Stimulated activated naive CD8-positive, alpha-beta T cell treated with anti-CD3 and anti-CD28 coated beads, Interleukin-15, amount 100 ng/mL, for 72 hours (primary cell): ENCODE measurements at regions not wholly inside any gene's neighbourhood (a gene's known extent, or its start where the extent isn't known, plus 50 kb on each side); places are given as distances from the start of the nearest gene placed in this dataset.
"Not testable (repeated sequence)": the region's sequence is repeated elsewhere in the genome, so short reads cannot be mapped to it uniquely, and the experiment has no call there.

ENCODE experiments used
- ATAC-seq: fragments of 150-1000 bp; cut with Tn5 transposase; 2 replicates; pipeline ENCODE4 v1.10.0; 2021; ENCODE audit warnings: mild to moderate bottlenecking, moderate library complexity
- DNase-seq, 2 donors: peaks; one replicate each; pipeline ENCODE4 v3.0.0; 2021 to 2022
- H3K27ac Mint-ChIP-seq, 2 donors: one replicate each; pipeline ENCODE4 v1.8.0; 2022; ENCODE audit warnings: mild to moderate bottlenecking in 2 of 2, mixed read lengths in 2 of 2, moderate library complexity in 2 of 2
- H3K27me3 Mint-ChIP-seq: one replicate; pipeline ENCODE4 v1.8.0; 2022; ENCODE audit warnings: mixed read lengths
- H3K4me1 Mint-ChIP-seq: one replicate; pipeline ENCODE4 v1.8.0; 2022; ENCODE audit warnings: mild to moderate bottlenecking, mixed read lengths
- H3K4me3 Mint-ChIP-seq, 2 donors: one replicate each; pipeline ENCODE4 v1.8.0; 2022; ENCODE audit warnings: mild to moderate bottlenecking in 2 of 2, mixed read lengths in 2 of 2, moderate library complexity in 1 of 2
- H3K9me3 Mint-ChIP-seq, 2 donors: one replicate each; pipeline ENCODE4 v1.8.0; 2022; ENCODE audit warnings: mixed read lengths in 2 of 2

DNA sequence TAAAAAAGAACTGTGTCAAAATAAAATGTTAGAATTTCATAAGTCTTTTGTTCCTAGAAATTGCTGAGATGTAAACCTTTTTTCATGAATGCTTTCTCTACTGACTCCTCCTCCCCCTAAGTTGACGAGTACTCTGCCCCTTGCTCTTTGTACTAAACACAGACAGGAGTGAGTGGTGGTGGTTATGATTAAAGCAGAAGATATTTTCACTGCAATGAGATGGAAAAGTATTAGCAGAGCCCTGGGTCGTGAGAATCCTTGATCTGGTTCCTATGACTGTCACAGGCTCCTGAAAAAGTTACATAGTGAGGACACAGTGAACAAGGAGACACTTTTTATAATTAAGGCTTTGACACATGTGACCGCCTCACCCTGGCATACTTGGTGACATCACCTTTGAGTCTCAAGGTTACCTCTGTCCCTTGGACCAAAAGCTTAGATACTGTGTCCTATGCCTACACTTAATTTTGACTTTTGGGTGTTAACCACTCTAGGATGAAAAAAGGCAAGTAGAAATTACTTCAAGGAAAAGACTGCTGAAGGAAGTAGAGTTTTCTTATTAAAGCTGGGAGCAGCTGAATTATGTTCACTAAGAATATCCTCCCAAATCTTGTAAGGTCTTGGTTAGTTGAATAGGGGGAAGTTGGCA, 130.4 kb upstream of the LYSMD4 start:
- ATAC-seq (no peak), DNase-seq (no peak)
- Mint-ChIP-seq H3K9me3 (no peaks in the 10 kb centered on the region), H3K27me3 (no peaks in the 10 kb centered on the region), H3K4me3 (no peak overlapping the region), H3K4me1 (no peaks in the 10 kb centered on the region), H3K27ac (no peak overlapping the region)

DNA sequence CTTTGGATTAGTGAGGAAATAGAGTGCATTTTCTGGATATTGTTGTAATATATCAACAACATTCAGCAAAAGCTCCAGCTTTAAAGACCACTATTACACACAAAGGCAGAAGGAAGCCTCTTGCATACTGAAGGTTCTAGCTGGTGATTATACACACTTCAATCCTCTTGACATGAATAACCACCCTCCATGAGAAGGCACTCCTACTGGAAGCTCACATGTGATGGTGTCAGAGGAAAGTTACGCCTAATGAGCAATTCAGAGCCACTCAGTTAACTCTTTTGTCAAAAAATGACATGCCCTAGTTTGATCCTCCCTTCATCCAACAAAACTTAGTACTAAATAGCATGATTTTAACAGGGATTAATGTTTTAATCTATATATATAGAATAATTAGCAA, 124.6 kb upstream of the LYSMD4 start:
- no peak for ATAC-seq
- no peak for DNase-seq
- Mint-ChIP-seq H3K4me3 (no peak overlapping the region), H3K27ac (no peak overlapping the region), H3K27me3 (no peaks in the 10 kb centered on the region), H3K4me1 (no peaks in the 10 kb centered on the region), H3K9me3 (no peaks in the 10 kb centered on the region)

DNA sequence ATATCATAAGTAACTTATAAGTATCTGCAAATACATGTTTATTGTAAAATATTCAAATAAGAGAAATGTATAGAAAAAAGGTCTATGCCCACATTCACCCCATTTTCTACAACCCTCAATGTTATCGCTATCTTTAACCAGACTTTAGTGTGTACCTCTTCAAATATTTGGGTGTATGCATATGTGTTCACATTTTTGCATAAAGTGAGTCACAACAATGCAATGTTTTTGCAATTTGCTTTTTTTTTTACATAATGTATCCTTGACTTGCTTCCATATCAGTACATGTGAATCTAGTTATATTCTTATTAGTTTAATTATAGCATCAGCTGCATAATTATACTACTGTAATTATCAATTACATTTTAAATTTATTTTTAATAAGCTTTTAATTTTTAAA, 117.3 kb upstream of the LYSMD4 start:
- H3K9me3 Mint-ChIP-seq: peaks cover 5 to 7% of the 10 kb centered on the region in 2 donors
- peaks cover 23% of the 10 kb centered on the region for H3K4me1 Mint-ChIP-seq
- H3K4me3 Mint-ChIP-seq: no peak overlapping the region
- no peak for ATAC-seq
- DNase-seq: no peak
- no peak overlapping the region for H3K27ac Mint-ChIP-seq
- no peaks in the 10 kb centered on the region for H3K27me3 Mint-ChIP-seq

DNA sequence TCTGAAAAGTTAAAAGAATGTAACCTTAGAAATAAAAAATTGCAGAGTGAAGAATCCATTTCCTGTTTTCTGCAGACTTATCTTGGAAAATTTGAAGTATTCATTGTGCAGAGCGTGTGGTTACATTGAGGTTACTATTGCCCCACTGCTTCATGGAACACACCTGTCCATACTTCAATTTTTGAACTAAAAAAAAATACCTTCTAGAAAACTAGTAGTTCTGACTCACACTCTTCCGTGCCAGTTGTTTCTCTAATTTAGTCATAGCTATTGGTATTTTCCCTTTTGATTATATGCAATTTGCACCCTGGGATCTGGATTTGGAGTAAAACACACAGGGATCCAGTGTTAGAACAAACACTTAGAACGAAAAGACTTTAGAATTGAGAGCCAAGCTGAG, 111.8 kb upstream of the LYSMD4 start:
- peaks cover 68% of the 10 kb centered on the region for H3K4me1 Mint-ChIP-seq
- ATAC-seq (peak; percentile 96), DNase-seq (peak; percentile 12 to 34)
- H3K4me3 Mint-ChIP-seq: peak overlapping the region; percentile 56 to 61
- H3K27me3 Mint-ChIP-seq: no peaks in the 10 kb centered on the region
- H3K9me3 Mint-ChIP-seq: peaks cover 7 to 8% of the 10 kb centered on the region in 2 donors
- peak overlapping the region; percentile 73 to 84 for H3K27ac Mint-ChIP-seq

- Mint-ChIP-seq H3K27me3 (no peaks in the 10 kb centered on the region), H3K9me3 (peaks cover 7 to 13% of the 10 kb centered on the region in 2 donors), H3K27ac (peak overlapping the region; percentile 84 to 90), H3K4me1 (peaks cover 72% of the 10 kb centered on the region), H3K4me3 (peak overlapping the region in 1 of 2 donors; percentile 36)
- DNase-seq: no peak
- ATAC-seq: no peak
These were observed 110.9 kb upstream of the LYSMD4 start for GRCh38 chr15:99844150-99844549.

- Mint-ChIP-seq H3K4me1 (peaks cover 60% of the 10 kb centered on the region), H3K27me3 (no peaks in the 10 kb centered on the region), H3K9me3 (peaks cover 7 to 13% of the 10 kb centered on the region in 2 donors), H3K27ac (peak overlapping the region; percentile 7 to 53), H3K4me3 (peak overlapping the region; percentile 31 to 34)
- DNase-seq: peak in 1 of 2 donors; percentile 12
- ATAC-seq: peak; percentile 58
These were observed 108.8 kb upstream of the LYSMD4 start for GRCh38 chr15:99842071-99842470.

- peak; percentile 93 for ATAC-seq
- Mint-ChIP-seq H3K9me3 (peaks cover 13 to 19% of the 10 kb centered on the region in 2 donors), H3K27me3 (no peaks in the 10 kb centered on the region), H3K4me3 (peak overlapping the region; percentile 55 to 58), H3K27ac (peak overlapping the region; percentile 51 to 93), H3K4me1 (peaks cover 62% of the 10 kb centered on the region)
- peak in 1 of 2 donors; percentile 10 for DNase-seq
These were observed 93.0 kb upstream of the LYSMD4 start for GRCh38 chr15:99826157-99826780.

GRCh38 chr15:99823346-99823745, 90.1 kb upstream of the LYSMD4 start:
- Mint-ChIP-seq H3K27me3 (no peaks in the 10 kb centered on the region), H3K4me1 (peaks cover 69% of the 10 kb centered on the region), H3K4me3 (no peak overlapping the region), H3K27ac (no peak overlapping the region), H3K9me3 (peaks cover 11 to 13% of the 10 kb centered on the region in 2 donors)
- ATAC-seq: no peak
- DNase-seq: no peak

DNA sequence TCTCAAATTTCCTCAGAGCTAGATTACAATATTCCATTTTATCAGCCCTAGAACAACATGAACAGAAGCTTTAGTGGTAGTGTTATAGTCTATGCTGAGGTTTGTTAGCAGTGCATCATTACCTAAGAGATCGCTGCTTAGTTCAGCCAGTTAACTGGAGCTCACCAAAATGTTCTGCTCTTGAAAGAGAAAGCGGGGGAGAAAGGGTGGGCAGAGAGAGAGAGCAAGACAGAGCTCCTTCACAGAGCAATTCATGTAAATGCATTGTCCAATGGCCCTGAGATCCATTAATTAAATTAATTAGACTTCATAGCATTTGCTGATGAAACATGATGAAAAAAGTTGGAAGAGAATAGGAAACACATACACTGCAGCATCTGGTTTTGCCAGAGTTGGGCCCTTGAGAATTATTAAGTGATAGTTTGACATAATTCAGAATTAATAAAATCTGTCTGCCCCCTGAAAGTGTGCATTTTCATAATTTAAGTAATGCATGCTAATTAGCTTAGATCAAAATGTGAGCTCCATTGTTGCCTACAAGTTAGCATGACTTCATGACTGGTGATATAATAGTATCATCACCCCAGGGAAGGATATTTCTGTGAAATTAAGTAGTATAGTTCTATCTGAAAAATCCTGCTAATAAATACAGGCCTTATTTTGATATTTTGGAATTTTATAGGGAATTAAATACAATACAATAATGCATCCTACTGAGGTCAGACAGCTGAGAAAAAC, 86.9 kb upstream of the LYSMD4 start:
- H3K4me3 Mint-ChIP-seq: no peak overlapping the region
- H3K9me3 Mint-ChIP-seq: peaks cover 0 to 4% of the 10 kb centered on the region in 2 donors

DNA sequence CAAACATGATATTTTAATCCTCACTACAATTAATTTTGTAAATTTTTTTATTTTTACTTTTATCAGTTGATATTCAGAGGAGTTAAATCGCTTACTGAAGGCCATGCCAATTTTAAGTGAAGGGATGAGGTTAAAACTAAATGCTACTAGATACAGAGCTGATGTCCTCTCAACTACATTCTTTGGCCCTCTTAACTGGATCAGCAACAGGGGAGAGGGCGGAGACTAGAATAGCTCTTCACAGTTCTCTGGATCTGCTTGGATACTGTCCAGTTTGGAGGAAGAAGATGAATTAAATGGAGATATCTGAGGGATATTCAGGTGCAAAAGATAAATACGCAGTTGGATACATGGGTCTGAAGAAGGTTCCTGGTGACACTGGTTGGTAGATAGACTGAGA, 85.6 kb upstream of the LYSMD4 start:
- H3K4me3 Mint-ChIP-seq: no peak overlapping the region
- H3K9me3 Mint-ChIP-seq: peaks cover 0 to 1% of the 10 kb centered on the region in 2 donors
- DNase-seq (no peak), ATAC-seq (no peak)
- peaks cover 49% of the 10 kb centered on the region for H3K4me1 Mint-ChIP-seq
- H3K27me3 Mint-ChIP-seq: no peaks in the 10 kb centered on the region
- no peak overlapping the region for H3K27ac Mint-ChIP-seq

More for the DNA sequence above, 86.9 kb upstream of the LYSMD4 start:
- Mint-ChIP-seq H3K27ac (no peak overlapping the region), H3K4me1 (peaks cover 62% of the 10 kb centered on the region), H3K27me3 (no peaks in the 10 kb centered on the region)
- no peak for ATAC-seq
- DNase-seq: no peak

DNA sequence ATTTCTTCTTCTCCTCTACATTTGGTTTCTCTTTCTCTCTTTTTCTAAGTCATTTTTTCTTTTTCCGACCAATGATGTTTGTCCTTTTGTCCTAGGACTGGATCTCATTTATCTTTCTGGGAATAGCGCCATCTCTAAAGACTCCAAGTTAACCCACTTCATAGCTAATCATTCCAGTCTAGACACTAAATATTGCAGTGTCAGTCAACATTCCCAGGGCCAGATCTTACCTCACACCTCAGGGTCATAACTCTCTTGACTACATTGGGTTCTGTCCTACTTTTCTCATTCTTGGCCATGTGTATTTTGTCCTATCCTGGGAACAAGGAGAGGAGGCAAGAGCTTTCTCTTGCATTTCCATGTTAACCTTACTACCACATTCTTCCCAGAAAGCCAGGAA, 83.6 kb upstream of the LYSMD4 start:
- H3K27ac Mint-ChIP-seq, DNase-seq, ATAC-seq, H3K9me3 Mint-ChIP-seq, H3K27me3 Mint-ChIP-seq, H3K4me3 Mint-ChIP-seq: not testable (repeated sequence)
- peaks cover 52% of the 10 kb centered on the region for H3K4me1 Mint-ChIP-seq

GRCh38 chr15:99810663-99811062, 77.4 kb upstream of the LYSMD4 start:
- H3K27ac Mint-ChIP-seq: peak overlapping the region; percentile 75 to 76
- H3K9me3 Mint-ChIP-seq, DNase-seq, H3K27me3 Mint-ChIP-seq: not testable (repeated sequence)
- peak; percentile 29 for ATAC-seq
- H3K4me1 Mint-ChIP-seq: peaks cover 39% of the 10 kb centered on the region
- H3K4me3 Mint-ChIP-seq: peak overlapping the region; percentile 84 to 88

GRCh38 chr15:99799854-99800250, 66.6 kb upstream of the LYSMD4 start:
- not testable (repeated sequence) for DNase-seq
- peak overlapping the region in 1 of 2 donors; percentile 48 for H3K27ac Mint-ChIP-seq

GRCh38 chr15:99799182-99799853, 66.1 kb upstream of the LYSMD4 start:
- not testable (repeated sequence) for H3K9me3 Mint-ChIP-seq, H3K4me3 Mint-ChIP-seq, DNase-seq, ATAC-seq, H3K27me3 Mint-ChIP-seq, H3K4me1 Mint-ChIP-seq
- peak overlapping the region in 1 of 2 donors; percentile 48 for H3K27ac Mint-ChIP-seq

More at GRCh38 chr15:99799854-99800250, 66.6 kb upstream of the LYSMD4 start:
- H3K27me3 Mint-ChIP-seq, H3K4me3 Mint-ChIP-seq, ATAC-seq, H3K9me3 Mint-ChIP-seq, H3K4me1 Mint-ChIP-seq: not testable (repeated sequence)
